ENCODE measurements at regions not wholly inside any gene's neighbourhood (a gene's known extent, or its start where the extent isn't known, plus 50 kb on each side); places are given as distances from the start of the nearest gene placed in this dataset.

DNA sequence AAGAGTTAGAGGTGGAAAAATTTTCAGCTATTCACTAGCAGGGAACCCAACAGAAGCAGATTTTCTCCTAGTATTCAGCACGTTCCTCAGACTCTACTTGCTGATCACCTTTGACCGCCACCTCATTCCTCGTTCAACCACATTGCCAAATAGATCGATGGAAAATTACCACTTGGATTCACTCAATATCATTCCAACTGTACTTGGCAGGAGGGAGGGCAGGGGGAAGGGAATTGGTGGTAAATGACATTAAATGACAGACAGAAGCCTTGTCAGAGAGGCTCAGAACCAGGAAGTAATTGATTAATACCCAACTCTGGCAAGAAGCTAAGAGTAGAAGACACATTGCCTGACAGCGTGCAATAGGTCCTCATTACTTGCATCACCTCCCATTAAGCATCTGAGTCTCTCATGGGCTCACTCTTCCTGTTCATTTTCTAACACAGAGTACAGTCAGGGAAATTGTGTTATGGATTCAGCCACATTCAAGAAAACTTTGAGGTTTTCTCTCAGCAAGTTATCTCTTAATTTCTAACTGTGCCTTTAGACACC, 240.5 kb upstream of the FAT3 start:
- no peaks in the 10 kb centered on the region for H3K27me3 ChIP-seq (ENCODE audit: low read depth, low read length)
- 0 out of 2 replicates have a peak, but pooled peaks cover 4% of the 10 kb centered on the region for H3K9me3 ChIP-seq (ENCODE audit: insufficient read depth, low read length)
- H3K4me3 ChIP-seq (ENCODE audit: low read length), result no peak overlapping the region
- H2AFZ ChIP-seq (ENCODE audit: low read depth, low read length), result no peak overlapping the region
- no peak overlapping the region for H3K9ac ChIP-seq (ENCODE audit: low read length)
- no peaks in the 10 kb centered on the region for H3K4me1 ChIP-seq (ENCODE audit: low read length)
- no peaks in the 10 kb centered on the region for H3K36me3 ChIP-seq (replicated peaks; ENCODE audit: low read depth, low read length)
- no peaks in the 10 kb centered on the region for H3K79me2 ChIP-seq (ENCODE audit: low read length)
- H4K20me1 ChIP-seq (ENCODE audit: insufficient read depth, low read length), result no peaks in the 10 kb centered on the region
- TF ChIP-seq EZH2phosphoT487 (IDR thresholded peaks at IDR 0.05; ENCODE audit: low read depth), result no peak
- TF ChIP-seq, protein P1, sequence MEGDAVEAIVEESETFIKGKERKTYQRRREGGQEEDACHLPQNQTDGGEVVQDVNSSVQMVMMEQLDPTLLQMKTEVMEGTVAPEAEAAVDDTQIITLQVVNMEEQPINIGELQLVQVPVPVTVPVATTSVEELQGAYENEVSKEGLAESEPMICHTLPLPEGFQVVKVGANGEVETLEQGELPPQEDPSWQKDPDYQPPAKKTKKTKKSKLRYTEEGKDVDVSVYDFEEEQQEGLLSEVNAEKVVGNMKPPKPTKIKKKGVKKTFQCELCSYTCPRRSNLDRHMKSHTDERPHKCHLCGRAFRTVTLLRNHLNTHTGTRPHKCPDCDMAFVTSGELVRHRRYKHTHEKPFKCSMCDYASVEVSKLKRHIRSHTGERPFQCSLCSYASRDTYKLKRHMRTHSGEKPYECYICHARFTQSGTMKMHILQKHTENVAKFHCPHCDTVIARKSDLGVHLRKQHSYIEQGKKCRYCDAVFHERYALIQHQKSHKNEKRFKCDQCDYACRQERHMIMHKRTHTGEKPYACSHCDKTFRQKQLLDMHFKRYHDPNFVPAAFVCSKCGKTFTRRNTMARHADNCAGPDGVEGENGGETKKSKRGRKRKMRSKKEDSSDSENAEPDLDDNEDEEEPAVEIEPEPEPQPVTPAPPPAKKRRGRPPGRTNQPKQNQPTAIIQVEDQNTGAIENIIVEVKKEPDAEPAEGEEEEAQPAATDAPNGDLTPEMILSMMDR (IDR thresholded peaks at IDR 0.05; ENCODE audit: low read depth, low read length), result no peak
- no peak overlapping the region for H3K4me2 ChIP-seq (ENCODE audit: low read length)
- no peak overlapping the region for H3K27ac ChIP-seq (ENCODE audit: low read length)

DNA sequence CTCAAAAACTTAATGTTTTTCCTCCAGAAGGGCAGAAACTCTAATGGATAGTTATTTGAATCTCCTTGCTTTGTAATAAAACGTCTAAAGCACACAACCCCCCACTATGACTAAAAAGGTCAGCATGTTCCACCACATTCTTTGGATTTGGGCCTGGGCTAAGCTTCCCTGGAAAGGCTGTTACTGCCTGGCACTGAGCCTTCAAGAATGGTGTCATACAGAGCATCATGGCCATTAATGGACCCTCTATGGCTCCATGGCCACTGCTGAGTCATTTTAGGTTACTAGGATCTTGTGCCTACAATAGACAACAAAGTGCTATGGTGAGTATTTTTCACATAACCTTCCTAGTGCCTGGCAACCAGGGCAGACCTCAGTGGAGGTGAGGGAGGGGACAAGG, 242.6 kb upstream of the FAT3 start:
- H3K4me1 ChIP-seq (ENCODE audit: low read length), result no peaks in the 10 kb centered on the region
- H3K79me2 ChIP-seq (ENCODE audit: low read length), result no peaks in the 10 kb centered on the region
- H3K27me3 ChIP-seq (ENCODE audit: low read depth, low read length), result no peaks in the 10 kb centered on the region
- no peak overlapping the region for H3K27ac ChIP-seq (ENCODE audit: low read length)
- H3K9me3 ChIP-seq (ENCODE audit: insufficient read depth, low read length), result 0 out of 2 replicates have a peak, but pooled peaks cover 4% of the 10 kb centered on the region
- TF ChIP-seq, protein P1 (IDR thresholded peaks at IDR 0.05; ENCODE audit: low read depth, low read length), result no peak
- no peak for TF ChIP-seq EZH2phosphoT487 (IDR thresholded peaks at IDR 0.05; ENCODE audit: low read depth)
- no peaks in the 10 kb centered on the region for H3K36me3 ChIP-seq (replicated peaks; ENCODE audit: low read depth, low read length)
- H4K20me1 ChIP-seq (ENCODE audit: insufficient read depth, low read length), result no peaks in the 10 kb centered on the region
- H3K4me2 ChIP-seq (ENCODE audit: low read length), result no peak overlapping the region
- H2AFZ ChIP-seq (ENCODE audit: low read depth, low read length), result no peak overlapping the region
- no peak overlapping the region for H3K9ac ChIP-seq (ENCODE audit: low read length)
- H3K4me3 ChIP-seq (ENCODE audit: low read length), result no peak overlapping the region

- no peak overlapping the region for H2AFZ ChIP-seq (ENCODE audit: low read depth, low read length)
- H3K9ac ChIP-seq (ENCODE audit: low read length), result no peak overlapping the region
- H3K36me3 ChIP-seq (replicated peaks; ENCODE audit: low read depth, low read length), result no peaks in the 10 kb centered on the region
- no peak overlapping the region for H3K27ac ChIP-seq (ENCODE audit: low read length)
- no peak for TF ChIP-seq EZH2phosphoT487 (IDR thresholded peaks at IDR 0.05; ENCODE audit: low read depth)
- TF ChIP-seq, protein P1 (IDR thresholded peaks at IDR 0.05; ENCODE audit: low read depth, low read length), result no peak
- H3K4me1 ChIP-seq (ENCODE audit: low read length), result no peaks in the 10 kb centered on the region
- no peak overlapping the region for H3K4me3 ChIP-seq (ENCODE audit: low read length)
- no peaks in the 10 kb centered on the region for H3K79me2 ChIP-seq (ENCODE audit: low read length)
- no peaks in the 10 kb centered on the region for H4K20me1 ChIP-seq (ENCODE audit: insufficient read depth, low read length)
- no peaks in the 10 kb centered on the region for H3K9me3 ChIP-seq (ENCODE audit: insufficient read depth, low read length)
- no peaks in the 10 kb centered on the region for H3K27me3 ChIP-seq (ENCODE audit: low read depth, low read length)
- no peak overlapping the region for H3K4me2 ChIP-seq (ENCODE audit: low read length)
These were observed 244.8 kb upstream of the FAT3 start for GRCh38 chr11:91979775-91980174.

DNA sequence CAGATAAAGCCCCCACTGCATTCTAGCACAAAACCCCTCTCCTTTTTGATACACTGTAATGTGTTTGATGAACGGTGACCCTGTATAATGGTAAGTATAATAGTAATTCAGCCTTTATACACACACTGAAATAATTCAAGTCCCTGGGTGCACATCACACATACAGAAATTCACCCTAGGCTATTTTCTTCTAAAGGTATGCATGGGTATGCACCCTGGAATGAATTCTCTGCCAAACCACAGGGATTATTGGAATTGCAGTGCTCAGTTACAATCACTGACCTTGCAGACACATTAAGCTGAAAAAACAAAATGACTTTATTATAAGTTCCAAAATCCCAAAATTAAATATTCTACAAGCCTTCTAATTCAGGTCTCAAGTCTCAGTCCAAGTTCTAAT, 245.9 kb upstream of the FAT3 start:
- no peaks in the 10 kb centered on the region for H3K27me3 ChIP-seq (ENCODE audit: low read depth, low read length)
- H3K79me2 ChIP-seq (ENCODE audit: low read length), result no peaks in the 10 kb centered on the region
- H3K9me3 ChIP-seq (ENCODE audit: insufficient read depth, low read length), result no peaks in the 10 kb centered on the region
- no peak overlapping the region for H2AFZ ChIP-seq (ENCODE audit: low read depth, low read length)
- no peak for TF ChIP-seq EZH2phosphoT487 (IDR thresholded peaks at IDR 0.05; ENCODE audit: low read depth)
- TF ChIP-seq, protein P1 (IDR thresholded peaks at IDR 0.05; ENCODE audit: low read depth, low read length), result no peak
- no peak overlapping the region for H3K9ac ChIP-seq (ENCODE audit: low read length)
- H3K4me2 ChIP-seq (ENCODE audit: low read length), result no peak overlapping the region
- no peak overlapping the region for H3K4me3 ChIP-seq (ENCODE audit: low read length)
- no peaks in the 10 kb centered on the region for H3K4me1 ChIP-seq (ENCODE audit: low read length)
- no peak overlapping the region for H3K27ac ChIP-seq (ENCODE audit: low read length)
- H3K36me3 ChIP-seq (replicated peaks; ENCODE audit: low read depth, low read length), result no peaks in the 10 kb centered on the region
- no peaks in the 10 kb centered on the region for H4K20me1 ChIP-seq (ENCODE audit: insufficient read depth, low read length)
